ENCODE measurements at regions not wholly inside any gene's neighbourhood (a gene's known extent, or its start where the extent isn't known, plus 50 kb on each side); places are given as distances from the start of the nearest gene placed in this dataset.

GRCh38 chr7:114095885-114096284 lies 177.1 kb upstream of the PPP1R3A start:
- no peak for TF ChIP-seq CTCF (IDR thresholded peaks at IDR 0.05)
- H3K9me3 Mint-ChIP-seq (ENCODE audit: unreplicated experiment) = peaks cover 17% of the 10 kb centered on the region
- no peak overlapping the region for H3K27ac Mint-ChIP-seq (ENCODE audit: unreplicated experiment)
- no peaks in the 10 kb centered on the region for H3K27me3 Mint-ChIP-seq (ENCODE audit: unreplicated experiment)
- H3K4me3 Mint-ChIP-seq (ENCODE audit: unreplicated experiment) = no peak overlapping the region
- peaks cover 9% of the 10 kb centered on the region for H3K4me1 Mint-ChIP-seq (ENCODE audit: unreplicated experiment)
- DNase-seq (ENCODE audit: extremely low spot score, unreplicated experiment) = no peak
- peaks cover 35% of the 10 kb centered on the region for H3K36me3 Mint-ChIP-seq (ENCODE audit: unreplicated experiment)

DNA sequence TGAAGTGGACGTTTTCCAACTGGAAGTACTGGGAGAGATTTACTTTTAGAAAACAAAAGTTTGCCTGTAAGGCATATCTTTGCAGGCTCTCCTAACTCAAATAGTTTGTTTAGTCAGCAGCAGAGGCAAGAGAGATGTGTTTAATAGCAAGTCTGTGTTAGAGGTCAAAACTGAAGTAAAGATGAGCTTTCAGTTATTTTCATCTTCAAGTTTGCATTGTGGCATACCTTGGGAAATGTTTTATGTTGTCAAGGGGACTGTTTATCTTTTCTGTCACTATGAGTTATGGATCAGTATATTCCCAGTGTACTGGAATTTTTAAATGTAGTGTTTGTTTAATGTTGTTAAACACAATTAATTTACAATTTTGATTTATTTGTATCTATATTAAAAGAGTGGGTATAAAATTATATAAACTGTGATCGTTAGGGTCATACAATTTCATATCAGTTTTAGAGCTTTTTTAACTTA lies 169.7 kb upstream of the PPP1R3A start:
- Mint-ChIP-seq H3K36me3 (ENCODE audit: unreplicated experiment) (peaks cover 4% of the 10 kb centered on the region), H3K4me3 (ENCODE audit: unreplicated experiment) (peak overlapping the region; percentile 89), H3K9me3 (ENCODE audit: unreplicated experiment) (no peaks in the 10 kb centered on the region), H3K4me1 (ENCODE audit: unreplicated experiment) (peaks cover 41% of the 10 kb centered on the region), H3K27me3 (ENCODE audit: unreplicated experiment) (no peaks in the 10 kb centered on the region), H3K27ac (ENCODE audit: unreplicated experiment) (peak overlapping the region; percentile 79)
- TF ChIP-seq CTCF (IDR thresholded peaks at IDR 0.05) = no peak
- DNase-seq (ENCODE audit: extremely low spot score, unreplicated experiment) = no peak

- Mint-ChIP-seq H3K27me3 (ENCODE audit: unreplicated experiment) (no peaks in the 10 kb centered on the region), H3K36me3 (ENCODE audit: unreplicated experiment) (peaks cover 3% of the 10 kb centered on the region), H3K9me3 (ENCODE audit: unreplicated experiment) (no peaks in the 10 kb centered on the region), H3K4me1 (ENCODE audit: unreplicated experiment) (peaks cover 47% of the 10 kb centered on the region), H3K4me3 (ENCODE audit: unreplicated experiment) (peak overlapping the region; percentile 89), H3K27ac (ENCODE audit: unreplicated experiment) (peak overlapping the region; percentile 79)
- no peak for TF ChIP-seq CTCF (IDR thresholded peaks at IDR 0.05)
- DNase-seq (ENCODE audit: extremely low spot score, unreplicated experiment) = no peak
Measured at GRCh38 chr7:114087653-114088469, 169.1 kb upstream of the PPP1R3A start.

- no peak for DNase-seq (ENCODE audit: extremely low spot score, unreplicated experiment)
Measured at GRCh38 chr7:114086914-114087652, 168.3 kb upstream of the PPP1R3A start.

More at GRCh38 chr7:114086914-114087652, 168.3 kb upstream of the PPP1R3A start:
- H3K4me1 Mint-ChIP-seq (ENCODE audit: unreplicated experiment) = peaks cover 52% of the 10 kb centered on the region
- no peaks in the 10 kb centered on the region for H3K36me3 Mint-ChIP-seq (ENCODE audit: unreplicated experiment)
- no peaks in the 10 kb centered on the region for H3K27me3 Mint-ChIP-seq (ENCODE audit: unreplicated experiment)
- H3K27ac Mint-ChIP-seq (ENCODE audit: unreplicated experiment) = peak overlapping the region; percentile 96
- peak overlapping the region; percentile 89 for H3K4me3 Mint-ChIP-seq (ENCODE audit: unreplicated experiment)
- no peaks in the 10 kb centered on the region for H3K9me3 Mint-ChIP-seq (ENCODE audit: unreplicated experiment)
- no peak for TF ChIP-seq CTCF (IDR thresholded peaks at IDR 0.05)

All from osteocyte (in vitro differentiated cells).